Colon (tissue), 2 donors: ENCODE measurements at regions not wholly inside any gene's neighbourhood (a gene's known extent, or its start where the extent isn't known, plus 50 kb on each side); places are given as distances from the start of the nearest gene placed in this dataset.

Experiments used
- FAIRE-seq: peaks from 2 replicates; lab custom pipeline; 2012; peaks lifted over from hg19 to GRCh38; lab: Jason Lieb, UNC
- donor health status: control.
- donor health status: control.

- FAIRE-seq: no peak
These were observed 102.8 kb upstream of the RET start for GRCh38 chr10:42973870-42974692.

GRCh38 chr10:42974693-42975002 lies 102.2 kb upstream of the RET start:
- FAIRE-seq: no peak

GRCh38 chr10:42975005-42975493 lies 101.8 kb upstream of the RET start:
- no peak for FAIRE-seq

DNA sequence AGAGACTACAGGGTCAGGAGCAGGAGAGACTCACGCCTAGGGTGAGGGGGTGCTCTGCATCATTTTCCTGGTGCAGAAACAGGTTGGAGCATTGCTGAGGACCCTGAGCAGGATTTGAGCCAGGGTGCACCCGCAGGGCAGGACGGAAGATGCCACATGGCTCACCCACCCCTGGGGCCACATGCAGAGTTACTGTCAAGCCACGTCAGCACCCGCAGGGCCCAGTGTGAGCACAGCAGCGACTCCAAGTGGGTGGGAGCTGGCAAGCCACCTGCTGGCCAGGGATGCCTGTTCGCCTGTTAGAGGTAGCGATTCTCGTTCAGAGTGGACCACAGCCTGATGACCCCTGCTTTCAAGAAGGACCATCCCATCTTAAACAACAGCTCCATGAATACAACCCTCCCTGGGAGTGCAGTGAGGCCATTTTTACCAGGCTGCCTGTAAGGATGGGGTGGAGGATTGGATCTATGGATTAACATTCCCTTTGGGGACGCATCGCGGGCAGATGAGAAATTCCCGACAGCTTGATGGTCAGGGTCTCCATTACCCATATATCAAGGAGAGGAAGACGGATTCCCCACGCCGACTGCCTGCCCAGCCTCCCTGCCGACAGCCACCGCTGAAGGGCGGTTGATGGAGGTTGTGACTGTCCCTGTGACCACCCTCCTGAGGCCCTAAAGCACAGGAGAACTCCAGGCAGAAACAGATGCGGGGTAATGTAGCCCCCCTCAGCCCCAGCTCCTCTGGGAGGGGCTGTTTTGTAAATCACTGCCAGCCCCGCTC lies 101.1 kb upstream of the RET start:
- FAIRE-seq: no peak

DNA sequence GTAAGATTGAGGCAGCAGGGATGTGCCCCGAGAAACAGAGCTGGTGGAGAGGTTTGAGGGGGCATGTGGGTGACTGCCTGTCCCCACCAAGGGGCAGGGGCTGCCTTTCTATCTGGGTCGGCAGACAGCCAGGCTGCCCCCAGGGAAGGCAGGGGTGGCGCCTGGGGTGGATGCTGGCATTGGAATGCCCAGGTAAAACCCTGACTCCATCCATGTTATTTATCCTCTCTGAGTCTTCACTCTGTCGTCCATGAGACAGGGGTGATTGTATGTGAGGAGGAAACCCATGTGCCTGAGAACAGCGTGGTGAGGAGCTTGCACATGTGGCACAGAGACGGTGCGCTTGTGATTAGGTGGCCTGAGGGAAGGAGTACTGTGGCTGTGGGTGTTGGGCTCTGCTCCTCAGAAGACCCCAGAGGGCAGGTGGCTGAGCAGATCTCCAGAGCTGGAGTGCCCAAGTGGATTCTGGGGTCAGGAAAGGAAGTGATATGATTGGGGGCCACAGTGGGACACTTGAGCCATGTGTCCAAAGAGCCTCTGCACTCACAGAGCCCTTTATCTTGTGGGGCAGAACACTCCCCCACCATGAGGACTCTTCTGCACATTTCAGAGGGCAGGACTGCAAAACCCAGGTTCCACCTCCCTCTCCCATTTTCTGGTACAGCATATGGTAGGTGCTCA lies 100.4 kb upstream of the RET start:
- no peak for FAIRE-seq

- no peak for FAIRE-seq
These were observed 99.8 kb upstream of the RET start for GRCh38 chr10:42977032-42977416.

GRCh38 chr10:42979181-42979580 lies 97.7 kb upstream of the RET start:
- FAIRE-seq: no peak

DNA sequence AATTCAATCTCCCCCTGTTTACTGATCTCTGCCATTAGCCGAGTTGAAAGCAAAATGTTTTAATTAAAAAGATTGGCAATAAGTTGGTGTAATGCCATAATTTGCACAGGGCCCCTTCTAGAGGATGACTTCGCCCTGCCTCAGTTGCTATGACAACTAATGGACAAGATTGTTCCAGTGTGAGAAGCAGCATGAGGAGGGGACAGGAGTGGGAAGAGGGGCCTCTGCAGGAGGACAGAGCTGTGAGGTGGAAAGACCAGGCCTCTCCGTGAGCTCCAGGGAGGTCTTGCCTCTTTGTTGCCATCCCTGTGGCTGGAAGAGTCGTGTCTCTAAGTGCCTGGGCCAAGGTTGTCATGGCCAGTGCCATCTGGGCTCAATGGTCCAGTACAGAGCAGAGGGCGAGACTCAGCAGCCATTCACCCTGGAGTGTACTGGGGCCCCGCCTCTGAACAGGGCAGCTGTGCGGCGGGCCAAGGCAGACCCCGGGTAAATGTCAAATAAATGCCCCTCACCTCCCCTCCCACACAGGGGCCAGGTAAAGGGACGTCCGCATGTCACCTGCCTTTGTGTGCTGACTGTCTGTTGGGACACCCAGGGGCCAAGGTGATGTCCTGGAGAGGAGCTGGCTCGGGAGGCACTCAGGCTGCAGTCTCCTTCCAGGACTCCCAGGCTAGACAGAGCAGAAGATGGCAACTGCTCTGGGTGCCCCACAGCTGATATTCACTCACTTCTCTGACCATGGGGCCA lies 97.0 kb upstream of the RET start:
- FAIRE-seq: no peak

- FAIRE-seq: no peak
These were observed 96.1 kb upstream of the RET start for GRCh38 chr10:42980553-42981357.

DNA sequence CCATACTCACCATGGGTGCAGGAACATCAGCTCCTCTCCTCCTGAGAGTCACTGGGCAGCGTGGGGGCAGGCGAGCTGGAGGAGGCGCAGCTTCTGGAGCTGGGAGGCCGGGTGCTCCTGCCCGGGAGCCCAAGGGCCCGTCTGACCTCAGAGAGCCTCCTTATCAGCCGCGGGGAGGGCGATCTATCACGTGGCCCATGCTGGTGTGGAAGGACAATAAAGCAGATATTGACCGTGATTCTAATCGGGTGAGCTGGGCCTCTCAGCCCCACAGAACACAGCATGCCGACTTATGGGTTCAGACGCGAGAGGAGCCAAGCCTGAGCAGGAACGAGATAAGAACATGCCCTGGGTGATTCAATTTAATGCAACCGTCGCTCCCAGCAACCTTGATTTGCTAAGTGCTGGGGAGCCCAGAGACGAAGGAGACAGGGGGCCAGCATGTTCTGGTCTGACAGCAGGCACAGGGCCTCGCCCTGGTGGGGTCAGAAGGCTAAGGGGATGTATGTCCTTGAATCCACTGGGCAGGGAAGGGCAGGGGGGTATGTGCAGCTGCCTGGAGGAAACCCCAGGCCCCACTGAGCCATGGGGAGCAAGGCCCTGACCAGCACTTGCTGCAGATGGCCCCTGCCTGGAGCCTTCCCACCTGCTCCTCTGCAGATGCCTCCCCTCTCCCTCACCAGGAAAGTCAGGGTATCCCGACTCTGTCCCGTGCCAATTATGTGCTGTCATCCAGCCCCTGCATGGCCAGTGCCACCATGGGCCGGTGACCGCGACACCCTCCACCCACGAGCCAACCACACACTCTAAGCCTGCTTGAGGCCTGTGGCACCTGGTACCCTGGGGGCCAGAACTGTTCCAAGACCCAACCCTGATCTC lies 95.3 kb upstream of the RET start:
- FAIRE-seq: no peak

GRCh38 chr10:42982891-42983506 lies 93.9 kb upstream of the RET start:
- FAIRE-seq: no peak

- FAIRE-seq: no peak
These were observed 93.3 kb upstream of the RET start for GRCh38 chr10:42983591-42983990.

GRCh38 chr10:42984035-42984610 lies 92.7 kb upstream of the RET start:
- FAIRE-seq: no peak

DNA sequence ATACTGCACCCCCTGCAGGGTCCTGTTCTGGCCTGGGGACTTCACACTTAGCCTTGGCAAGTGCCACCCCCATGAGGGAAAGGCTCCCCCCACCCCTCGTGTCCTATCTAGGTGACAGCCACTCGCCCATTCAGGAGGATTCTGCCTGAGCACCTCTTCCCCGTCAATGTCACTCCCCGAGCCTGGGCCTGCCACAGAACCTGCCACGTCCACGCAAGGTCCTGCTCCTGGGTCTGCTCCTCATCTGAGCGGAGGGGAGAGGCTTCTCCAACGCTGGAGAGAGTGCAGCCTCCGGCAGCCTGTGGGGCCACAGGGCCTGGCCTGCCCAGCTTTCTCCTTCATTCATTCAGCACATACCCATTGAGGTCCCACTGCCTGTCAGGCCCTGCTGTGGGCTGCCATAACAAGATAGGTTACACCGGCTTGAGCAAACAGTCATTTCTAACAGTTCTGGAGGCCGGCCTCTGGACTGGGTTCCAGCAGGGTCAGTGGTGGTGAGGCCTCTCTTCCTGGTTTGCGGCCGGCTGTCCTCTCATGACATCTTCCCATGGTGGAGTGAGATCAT lies 92.0 kb upstream of the RET start:
- FAIRE-seq: no peak

DNA sequence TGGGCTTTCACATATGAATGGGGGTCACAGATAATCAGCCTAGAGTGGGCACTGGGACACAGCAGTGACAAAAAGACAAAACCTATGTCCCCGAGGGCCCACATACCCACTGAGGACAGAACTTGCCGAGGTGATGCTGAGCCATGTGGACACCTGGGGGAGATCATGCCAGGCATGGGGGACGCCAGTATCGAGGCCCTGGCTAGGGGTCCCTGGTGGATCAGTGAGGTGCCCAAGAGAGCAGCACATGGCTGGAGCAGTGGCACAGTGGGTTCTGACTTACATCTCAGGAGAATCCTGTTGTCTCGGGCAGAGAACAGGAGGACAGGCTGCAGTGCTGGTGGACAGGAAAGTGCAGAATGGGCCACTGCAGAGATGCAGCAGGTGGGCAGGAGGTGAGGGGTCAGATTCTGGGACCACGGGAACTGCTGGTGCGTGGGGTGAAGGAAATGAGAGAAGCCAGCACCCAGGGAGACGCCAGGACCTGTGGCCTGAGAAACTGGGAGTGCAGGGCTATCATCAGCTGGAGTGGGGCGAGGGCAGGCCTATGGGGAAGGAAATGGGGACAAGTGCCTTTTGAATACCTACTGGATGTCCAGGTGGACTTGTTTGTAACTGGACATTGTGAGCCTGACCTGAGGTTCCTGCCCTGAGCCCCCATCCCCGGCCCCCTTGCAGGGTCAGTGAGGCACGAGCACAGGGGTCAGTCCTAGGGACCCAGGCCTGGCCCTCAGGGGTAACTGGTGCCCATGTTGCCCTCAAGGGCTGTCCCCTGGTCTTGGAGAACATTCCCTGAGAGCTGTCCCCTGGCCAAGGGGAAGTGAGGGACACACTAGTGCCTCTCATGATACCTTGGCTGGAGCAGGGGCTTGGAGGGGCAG lies 91.2 kb upstream of the RET start:
- no peak for FAIRE-seq

- FAIRE-seq: no peak
These were observed 90.2 kb upstream of the RET start for GRCh38 chr10:42986633-42987032.

- no peak for FAIRE-seq
These were observed 89.7 kb upstream of the RET start for GRCh38 chr10:42987121-42987541.

- no peak for FAIRE-seq
These were observed 89.3 kb upstream of the RET start for GRCh38 chr10:42987575-42987974.
